CD14-positive monocyte (primary cell): ENCODE measurements at regions not wholly inside any gene's neighbourhood (a gene's known extent, or its start where the extent isn't known, plus 50 kb on each side); places are given as distances from the start of the nearest gene placed in this dataset.

Experiments
- DNase-seq, 3 donors: peaks; one replicate each; pipeline ENCODE4 v3.0.0-alpha.2; 2011 to 2022
- H2AFZ ChIP-seq: 2 replicates; pipeline ENCODE4 v1.6.0; 2012; ENCODE audit warnings: mild to moderate bottlenecking, low read depth, low read length, inconsistent platforms; ENCODE audit not compliant: insufficient read depth, poor library complexity, severe bottlenecking
- H3K27ac ChIP-seq, 2 donors: 1 replicate in 1 of 2; 2 replicates in 1 of 2; pipeline ENCODE4 v1.5.1; 2012 to 2013; ENCODE audit warnings: low read length in 2 of 2, control low read depth in 1 of 2, inconsistent platforms in 1 of 2, low read depth in 1 of 2, mild to moderate bottlenecking in 1 of 2
- H3K27me3 ChIP-seq, 2 donors: one replicate each; pipeline versions ENCODE4 v1.6.0 to v1.6.1; 2011 to 2013; ENCODE audit warnings: low read length in 2 of 2; ENCODE audit not compliant: control insufficient read depth in 2 of 2, insufficient read depth in 2 of 2
- H3K36me3 ChIP-seq, 2 donors: replicated peaks in 1 of 2; 1 replicate in 1 of 2; 2 replicates in 1 of 2; pipeline versions ENCODE4 v1.5.1 to v1.6.1; 2012 to 2013; ENCODE audit warnings: low read length in 2 of 2, control low read depth in 1 of 2, inconsistent platforms in 1 of 2, mild to moderate bottlenecking in 1 of 2; ENCODE audit not compliant: insufficient read depth in 2 of 2, control insufficient read depth in 1 of 2
- H3K4me1 ChIP-seq, 2 donors: 1 replicate in 1 of 2; 2 replicates in 1 of 2; pipeline versions ENCODE4 v1.5.1 to v1.6.1; 2012 to 2013; ENCODE audit warnings: low read length in 2 of 2, control low read depth in 1 of 2, inconsistent platforms in 1 of 2, mild to moderate bottlenecking in 1 of 2, moderate library complexity in 1 of 2; ENCODE audit not compliant: insufficient read depth in 2 of 2, control insufficient read depth in 1 of 2
- H3K4me2 ChIP-seq: replicated peaks from 2 replicates; pipeline ENCODE3; 2012; ENCODE audit warnings: low read length, moderate library complexity, mild to moderate bottlenecking; ENCODE audit not compliant: poor library complexity, severe bottlenecking; ENCODE audit errors: extremely low read depth
- H3K4me3 ChIP-seq, 3 experiments: fragments of 200-600 bp in 1 of 3; sonication (generic) in 1 of 3; replicated peaks in 1 of 3; 1 replicate in 2 of 3; 2 replicates in 1 of 3; pipeline ENCODE4 v1.5.1; 2011 to 2013; ENCODE audit warnings: low read length in 3 of 3, mild to moderate bottlenecking in 3 of 3, control low read depth in 2 of 3, low read depth in 2 of 3, inconsistent platforms in 1 of 3, moderate library complexity in 1 of 3
- H3K79me2 ChIP-seq: 2 replicates; pipeline ENCODE4 v1.6.0; 2012; ENCODE audit warnings: mild to moderate bottlenecking, control low read depth, inconsistent platforms, low read length, moderate library complexity; ENCODE audit not compliant: insufficient read depth
- H3K9ac ChIP-seq: 2 replicates; pipeline ENCODE4 v1.6.0; 2017; ENCODE audit warnings: low read length, mild to moderate bottlenecking; ENCODE audit not compliant: insufficient read depth, poor library complexity, severe bottlenecking
- H3K9me3 ChIP-seq, 2 donors: replicated peaks in 1 of 2; 1 replicate in 1 of 2; 2 replicates in 1 of 2; pipeline versions ENCODE4 v1.5.1 to v1.6.1; 2012 to 2013; ENCODE audit warnings: low read length in 2 of 2, control low read depth in 1 of 2; ENCODE audit not compliant: control insufficient read depth in 1 of 2, insufficient read depth in 1 of 2
- H4K20me1 ChIP-seq: 2 replicates; pipeline ENCODE4 v1.6.0; 2012; ENCODE audit warnings: mild to moderate bottlenecking, low read length, control low read depth, moderate library complexity; ENCODE audit not compliant: insufficient read depth
- H3K27ac Mint-ChIP-seq, 7 donors: one replicate each; pipeline ENCODE4 v1.8.0; 2020; ENCODE audit warnings: mild to moderate bottlenecking in 7 of 7, mixed read lengths in 7 of 7, moderate library complexity in 6 of 7, inconsistent platforms in 2 of 7
- H3K27me3 Mint-ChIP-seq, 3 donors: one replicate each; pipeline ENCODE4 v1.8.0; 2021 to 2022; ENCODE audit warnings: low read depth in 3 of 3, mild to moderate bottlenecking in 3 of 3, mixed read lengths in 3 of 3, moderate library complexity in 3 of 3, inconsistent platforms in 1 of 3
- H3K36me3 Mint-ChIP-seq, 2 donors: one replicate each; pipeline ENCODE4 v1.8.0; 2020; ENCODE audit warnings: mixed read lengths in 2 of 2, inconsistent platforms in 1 of 2, mild to moderate bottlenecking in 1 of 2
- H3K4me1 Mint-ChIP-seq: one replicate; pipeline ENCODE4 v1.8.0; 2020; ENCODE audit warnings: mild to moderate bottlenecking, mixed read lengths
- H3K4me3 Mint-ChIP-seq, 2 donors: one replicate each; pipeline ENCODE4 v1.8.0; 2020; ENCODE audit warnings: mild to moderate bottlenecking in 2 of 2, mixed read lengths in 2 of 2, moderate library complexity in 1 of 2
- H3K9me3 Mint-ChIP-seq, 7 donors: one replicate each; pipeline ENCODE4 v1.8.0; 2020 to 2022; ENCODE audit warnings: mixed read lengths in 7 of 7, mild to moderate bottlenecking in 6 of 7, moderate library complexity in 6 of 7, inconsistent platforms in 2 of 7
- WGBS: methylation state at CpG from one replicate; pipeline ENCODE4 v1.1.5; 2013; ENCODE audit warnings: missing lambda C conversion rate; ENCODE audit not compliant: insufficient coverage; 5-methylcytosine and 5-hydroxymethylcytosine counted together
- intact Hi-C, 2 donors: fragments of 100-400 bp; cut with micrococcal nuclease; formaldehyde crosslinking; loops; one replicate each; pipeline versions ENCODE4 v1.15.0 to v1.15.1; 2023
- TF ChIP-seq, protein P1 (sequence below): fragments of 200-600 bp; IDR thresholded peaks from one replicate; pipeline ENCODE4 v1.8.0; 2022; ENCODE audit warnings: antibody characterized with exemption, mild to moderate bottlenecking

DNA sequence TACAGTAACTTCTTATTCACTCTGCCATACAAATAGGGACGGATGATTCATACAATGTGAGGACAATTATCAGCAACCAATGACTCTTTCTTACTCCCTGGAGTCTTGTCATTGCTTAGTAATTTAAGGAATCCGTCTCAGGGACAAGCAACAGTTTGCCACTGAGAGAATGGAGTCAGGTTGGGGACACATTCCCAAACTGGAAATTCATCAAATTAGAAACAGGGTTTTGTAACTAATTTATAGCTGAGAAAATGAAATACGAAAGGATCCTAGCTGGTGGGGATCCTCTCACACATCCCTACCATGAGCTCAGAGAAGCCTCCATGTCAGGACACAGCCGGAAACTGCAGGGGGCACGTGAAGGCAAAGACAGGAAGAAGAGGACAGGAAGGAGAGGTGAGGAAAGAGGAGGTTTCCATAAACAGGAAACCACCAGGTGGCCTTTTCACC is 50.4 kb upstream of the KDR start:
- H3K4me2 ChIP-seq, result no peak overlapping the region
- H3K79me2 ChIP-seq, result no peaks in the 10 kb centered on the region
- Mint-ChIP-seq H3K9me3 (peaks cover 0 to 3% (median 0%) of the 10 kb centered on the region in 7 donors), H3K36me3 (no peaks in the 10 kb centered on the region), H3K27ac (no peak overlapping the region), H3K4me1 (no peaks in the 10 kb centered on the region), H3K27me3 (peaks cover 0 to 6% (median 5%) of the 10 kb centered on the region in 3 donors), H3K4me3 (no peak overlapping the region)
- DNase-seq, result no peak
- intact Hi-C loops, result no loop called here
- no peak overlapping the region for H2AFZ ChIP-seq
- no CpG with 5 or more reads among the region's 5 CpGs for WGBS
- no peaks in the 10 kb centered on the region for H3K36me3 ChIP-seq
- no peaks in the 10 kb centered on the region for H4K20me1 ChIP-seq
- no peaks in the 10 kb centered on the region for H3K27me3 ChIP-seq
- no peak overlapping the region for H3K9ac ChIP-seq
- H3K4me1 ChIP-seq, result no peaks in the 10 kb centered on the region
- TF ChIP-seq, protein P1, sequence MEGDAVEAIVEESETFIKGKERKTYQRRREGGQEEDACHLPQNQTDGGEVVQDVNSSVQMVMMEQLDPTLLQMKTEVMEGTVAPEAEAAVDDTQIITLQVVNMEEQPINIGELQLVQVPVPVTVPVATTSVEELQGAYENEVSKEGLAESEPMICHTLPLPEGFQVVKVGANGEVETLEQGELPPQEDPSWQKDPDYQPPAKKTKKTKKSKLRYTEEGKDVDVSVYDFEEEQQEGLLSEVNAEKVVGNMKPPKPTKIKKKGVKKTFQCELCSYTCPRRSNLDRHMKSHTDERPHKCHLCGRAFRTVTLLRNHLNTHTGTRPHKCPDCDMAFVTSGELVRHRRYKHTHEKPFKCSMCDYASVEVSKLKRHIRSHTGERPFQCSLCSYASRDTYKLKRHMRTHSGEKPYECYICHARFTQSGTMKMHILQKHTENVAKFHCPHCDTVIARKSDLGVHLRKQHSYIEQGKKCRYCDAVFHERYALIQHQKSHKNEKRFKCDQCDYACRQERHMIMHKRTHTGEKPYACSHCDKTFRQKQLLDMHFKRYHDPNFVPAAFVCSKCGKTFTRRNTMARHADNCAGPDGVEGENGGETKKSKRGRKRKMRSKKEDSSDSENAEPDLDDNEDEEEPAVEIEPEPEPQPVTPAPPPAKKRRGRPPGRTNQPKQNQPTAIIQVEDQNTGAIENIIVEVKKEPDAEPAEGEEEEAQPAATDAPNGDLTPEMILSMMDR, result no peak
- no peaks in the 10 kb centered on the region for H3K9me3 ChIP-seq
- no peak overlapping the region for H3K27ac ChIP-seq
- no peak overlapping the region for H3K4me3 ChIP-seq

DNA sequence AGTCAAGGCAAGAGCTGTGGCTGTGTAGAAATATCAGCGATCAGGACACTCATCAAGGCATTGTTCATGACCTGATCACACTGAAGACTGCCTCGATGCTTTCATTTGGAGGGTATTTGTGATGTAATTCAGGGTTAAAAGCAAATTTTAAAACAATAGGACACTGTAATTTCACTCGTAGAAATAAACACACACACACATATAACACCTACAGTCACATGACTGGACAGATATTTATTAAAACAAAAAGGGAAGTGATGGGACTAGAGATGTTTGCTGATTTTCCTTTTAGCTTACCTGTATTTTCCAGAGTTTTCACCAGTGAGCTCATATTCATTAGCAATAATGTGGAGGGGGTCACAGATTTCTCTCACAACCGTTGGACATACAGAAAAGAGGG is 51.1 kb upstream of the KDR start:
- no peak overlapping the region for H2AFZ ChIP-seq
- H3K4me2 ChIP-seq, result no peak overlapping the region
- 100% methylated on average over 1 of the region's 4 CpGs for WGBS
- TF ChIP-seq, protein P1, result no peak
- H3K27me3 ChIP-seq, result no peaks in the 10 kb centered on the region
- intact Hi-C loops, result no loop called here
- H3K9me3 ChIP-seq, result no peaks in the 10 kb centered on the region
- peaks cover 0 to 2% (median 0%) of the 10 kb centered on the region in 7 donors for H3K9me3 Mint-ChIP-seq
- H3K36me3 ChIP-seq, result no peaks in the 10 kb centered on the region
- H3K9ac ChIP-seq, result no peak overlapping the region
- no peaks in the 10 kb centered on the region for H3K36me3 Mint-ChIP-seq
- no peak overlapping the region for H3K4me3 ChIP-seq
- H3K4me1 ChIP-seq, result no peaks in the 10 kb centered on the region
- H3K27me3 Mint-ChIP-seq, result peaks cover 0 to 12% (median 7%) of the 10 kb centered on the region in 3 donors
- no peak overlapping the region for H3K4me3 Mint-ChIP-seq
- H3K27ac ChIP-seq, result no peak overlapping the region
- H4K20me1 ChIP-seq, result no peaks in the 10 kb centered on the region
- no peaks in the 10 kb centered on the region for H3K4me1 Mint-ChIP-seq
- H3K27ac Mint-ChIP-seq, result no peak overlapping the region
- DNase-seq, result no peak
- H3K79me2 ChIP-seq, result no peaks in the 10 kb centered on the region
